Calu3 (cell line): ENCODE measurements at regions not wholly inside any gene's neighbourhood (a gene's known extent, or its start where the extent isn't known, plus 50 kb on each side); places are given as distances from the start of the nearest gene placed in this dataset.

Source experiments
- BruUV-seq: library from RNA; stranded (reverse); fragments of 400-500 nt; replicated peaks from 2 replicates; lab custom pipeline; 2021; lab: Mats Ljungman, UMichigan
- CTCF ChIA-PET: fragments of 300-600 bp; sonication (Branson Sonifier 250); formaldehyde crosslinking; loops from one replicate; lab custom pipeline; 2022; ENCODE audit warnings: antibody characterized with exemption; lab: Charles Lee
- DNase-seq: peaks from one replicate; pipeline ENCODE4 v3.0.0; 2022
- H3K27ac Mint-ChIP-seq: one replicate; pipeline ENCODE4 v1.8.0; 2022; ENCODE audit warnings: mixed read lengths; ENCODE audit not compliant: unreplicated experiment
- H3K27me3 Mint-ChIP-seq: one replicate; pipeline ENCODE4 v1.8.0; 2022; ENCODE audit warnings: mixed read lengths; ENCODE audit not compliant: unreplicated experiment
- H3K36me3 Mint-ChIP-seq: one replicate; pipeline ENCODE4 v1.8.0; 2022; ENCODE audit warnings: mild to moderate bottlenecking, moderate library complexity, mixed read lengths; ENCODE audit not compliant: insufficient read depth, unreplicated experiment
- H3K4me1 Mint-ChIP-seq: one replicate; pipeline ENCODE4 v1.8.0; 2022; ENCODE audit warnings: mild to moderate bottlenecking, low read depth, mixed read lengths; ENCODE audit not compliant: unreplicated experiment
- H3K4me3 Mint-ChIP-seq: one replicate; pipeline ENCODE4 v1.8.0; 2022; ENCODE audit warnings: mild to moderate bottlenecking, low read depth, moderate library complexity, mixed read lengths; ENCODE audit not compliant: unreplicated experiment
- H3K9me3 Mint-ChIP-seq: one replicate; pipeline ENCODE4 v1.8.0; 2022; ENCODE audit warnings: low read depth, mixed read lengths; ENCODE audit not compliant: unreplicated experiment
- CTCF ChIP-seq: fragments of 200-600 bp; IDR thresholded peaks from one replicate; pipeline ENCODE4 v1.8.0; 2022; ENCODE audit warnings: antibody characterized with exemption; ENCODE audit not compliant: unreplicated experiment
- intact Hi-C: fragments of 100-400 bp; cut with micrococcal nuclease; formaldehyde crosslinking; loops from one replicate; pipeline ENCODE4 v1.10.0; 2022; ENCODE audit not compliant: unreplicated experiment

- intact Hi-C loops: no loop called here
- CTCF ChIA-PET: no interaction called here
- TF ChIP-seq CTCF: no peak
- no peak for DNase-seq
- Mint-ChIP-seq H3K4me1 (no peaks in the 10 kb centered on the region), H3K4me3 (no peak overlapping the region), H3K9me3 (no peaks in the 10 kb centered on the region), H3K36me3 (no peaks in the 10 kb centered on the region), H3K27me3 (no peaks in the 10 kb centered on the region), H3K27ac (no peak overlapping the region)
- no TSS peak for BruUV-seq
Measured at GRCh38 chr14:85357120-85357519, 172.8 kb upstream of the FLRT2 start.

- no peaks in the 10 kb centered on the region for H3K4me1 Mint-ChIP-seq
- no peak for TF ChIP-seq CTCF
- no peak overlapping the region for H3K27ac Mint-ChIP-seq
- H3K9me3 Mint-ChIP-seq: no peaks in the 10 kb centered on the region
- no peak for DNase-seq
- no peak overlapping the region for H3K4me3 Mint-ChIP-seq
- no TSS peak for BruUV-seq
- intact Hi-C loops: no loop called here
- H3K36me3 Mint-ChIP-seq: no peaks in the 10 kb centered on the region
- CTCF ChIA-PET: no interaction called here
- no peaks in the 10 kb centered on the region for H3K27me3 Mint-ChIP-seq
Measured at GRCh38 chr14:85358136-85358785, 171.7 kb upstream of the FLRT2 start.

GRCh38 chr14:85359505-85359904, 170.4 kb upstream of the FLRT2 start:
- no TSS peak for BruUV-seq
- H3K27me3 Mint-ChIP-seq: no peaks in the 10 kb centered on the region
- H3K36me3 Mint-ChIP-seq: no peaks in the 10 kb centered on the region
- no peak for DNase-seq
- H3K27ac Mint-ChIP-seq: no peak overlapping the region
- H3K4me1 Mint-ChIP-seq: no peaks in the 10 kb centered on the region
- no peak for TF ChIP-seq CTCF
- CTCF ChIA-PET: no interaction called here
- no peak overlapping the region for H3K4me3 Mint-ChIP-seq
- H3K9me3 Mint-ChIP-seq: no peaks in the 10 kb centered on the region
- intact Hi-C loops: no loop called here

- Mint-ChIP-seq H3K9me3 (peaks cover 5% of the 10 kb centered on the region), H3K4me1 (no peaks in the 10 kb centered on the region), H3K4me3 (no peak overlapping the region), H3K27ac (no peak overlapping the region), H3K27me3 (no peaks in the 10 kb centered on the region), H3K36me3 (no peaks in the 10 kb centered on the region)
- no peak for DNase-seq
- BruUV-seq: no TSS peak
- intact Hi-C loops: no loop called here
- no peak for TF ChIP-seq CTCF
- CTCF ChIA-PET: no interaction called here
Measured at GRCh38 chr14:85363358-85363757, 166.6 kb upstream of the FLRT2 start.
